HG03571 (cell line): ENCODE measurements at regions not wholly inside any gene's neighbourhood (a gene's known extent, or its start where the extent isn't known, plus 50 kb on each side); places are given as distances from the start of the nearest gene placed in this dataset.
"Not testable (repeated sequence)": the region's sequence is repeated elsewhere in the genome, so short reads cannot be mapped to it uniquely, and the experiment has no call there.

ENCODE experiments used
- ATAC-seq: cut with Tn5 transposase; IDR thresholded peaks from one replicate; pipeline ENCODE4 v1.9.1; 2021; ENCODE audit not compliant: unreplicated experiment

DNA sequence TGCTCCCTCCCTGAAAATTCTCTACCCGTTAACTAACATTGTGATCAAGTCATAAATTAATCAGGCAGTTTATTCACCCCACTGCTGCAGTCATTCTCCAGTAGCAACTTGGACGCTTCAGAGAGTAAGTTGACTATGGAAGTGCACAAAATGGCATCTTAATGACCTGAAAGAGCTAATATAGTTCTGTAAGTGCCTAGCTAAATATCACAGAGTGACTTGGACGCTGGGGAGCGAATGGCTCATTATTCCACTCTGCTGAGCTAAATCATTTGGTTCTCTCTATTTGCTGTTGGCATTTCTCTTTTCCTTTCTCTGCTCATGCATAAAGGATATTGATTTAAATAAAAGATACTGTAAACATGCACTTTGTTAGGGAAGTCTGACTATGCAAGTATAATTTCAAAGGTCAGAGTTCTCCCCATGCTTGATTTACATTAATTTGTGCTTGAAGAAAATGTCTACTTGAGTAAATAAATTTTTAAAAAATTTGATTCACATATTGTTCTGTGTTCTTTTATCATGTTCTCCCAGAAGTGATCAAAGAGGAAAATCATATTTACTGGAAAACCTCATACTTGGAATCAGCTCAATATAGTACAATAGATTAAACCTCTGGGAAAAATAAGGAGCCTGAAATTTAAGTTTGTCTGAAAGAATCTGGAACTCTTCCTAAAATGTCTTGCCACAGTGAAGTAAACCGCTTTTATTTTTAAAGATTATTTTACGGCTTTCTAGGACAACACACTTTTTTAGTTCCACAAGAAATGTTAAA lies 169.5 kb upstream of the HAPLN1 start:
- ATAC-seq: no peak

DNA sequence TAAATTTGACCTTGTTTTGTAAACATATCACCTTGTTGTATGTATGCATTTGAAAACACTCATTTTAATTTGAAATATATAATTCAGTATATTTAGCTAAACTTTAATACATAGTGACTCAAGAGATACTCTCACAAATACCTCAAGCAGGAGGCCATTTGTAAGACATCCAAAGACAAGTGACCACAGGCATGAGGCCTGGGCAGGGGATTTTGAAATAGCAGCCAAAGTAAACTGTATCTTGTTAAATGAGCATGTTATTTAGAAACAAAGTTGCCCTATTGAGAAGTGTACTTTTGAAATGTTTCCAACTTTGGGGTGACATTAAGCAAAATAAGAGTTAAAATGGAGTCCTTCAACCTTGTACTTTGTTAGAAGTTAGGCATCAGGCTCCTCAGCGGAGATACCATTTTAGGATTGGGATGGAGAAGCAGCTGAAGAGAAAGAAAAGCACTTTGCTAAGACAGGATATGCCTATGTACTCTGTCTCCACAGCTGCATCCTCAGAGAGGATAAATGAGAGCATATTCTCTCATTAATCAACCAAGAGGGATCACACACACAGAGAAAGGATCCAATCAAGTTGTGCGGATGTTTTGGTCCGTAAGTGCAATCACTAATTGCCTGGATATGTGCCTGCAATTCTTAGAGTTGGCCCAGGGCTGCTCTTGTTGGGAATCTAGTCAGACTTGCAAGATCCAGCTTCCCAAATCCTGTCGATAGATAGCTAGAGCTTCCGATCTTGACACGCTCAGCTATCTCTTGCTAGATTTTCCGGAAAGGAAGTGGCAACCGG lies 157.5 kb upstream of the HAPLN1 start:
- no peak for ATAC-seq

DNA sequence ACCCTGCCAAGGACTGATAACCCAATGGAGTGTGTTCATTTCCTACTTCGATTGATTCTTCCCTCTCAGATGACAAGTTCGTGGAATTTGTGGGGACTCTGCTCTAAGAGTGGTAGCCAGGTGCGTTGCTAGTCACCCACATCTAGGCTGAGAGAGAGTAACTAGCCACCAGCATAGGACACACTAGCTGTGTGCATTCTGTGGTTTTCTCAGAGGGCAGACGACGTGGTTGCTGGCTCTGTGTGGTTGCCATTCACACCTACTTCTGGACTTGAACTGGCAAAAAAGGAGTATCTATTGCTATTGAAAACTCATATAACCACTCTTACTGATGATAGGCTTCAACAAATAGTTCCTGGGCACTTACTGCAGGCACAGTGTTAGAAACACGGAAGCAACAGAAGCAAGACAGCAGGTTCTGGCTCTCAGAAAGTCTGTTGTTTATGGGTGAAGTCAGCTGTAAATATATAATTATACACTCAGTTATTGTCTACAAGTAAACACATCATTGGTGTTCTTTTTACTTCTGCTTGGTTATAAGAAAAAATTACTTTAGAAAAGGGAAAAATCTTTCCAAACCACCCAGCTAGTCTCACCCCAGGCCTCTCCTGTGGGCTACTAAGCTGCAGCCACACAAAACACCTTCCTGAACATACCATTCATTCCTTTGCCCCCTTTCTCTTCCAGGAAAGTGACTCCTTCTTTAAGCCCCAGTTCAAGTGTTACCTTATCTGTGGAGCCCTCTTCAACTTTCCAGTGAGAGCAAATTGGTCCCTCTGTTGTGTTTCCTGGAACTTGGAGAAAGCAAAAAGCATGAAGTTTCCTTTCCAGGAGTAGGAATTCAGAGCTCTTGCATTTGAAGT lies 151.1 kb upstream of the HAPLN1 start:
- no peak for ATAC-seq

DNA sequence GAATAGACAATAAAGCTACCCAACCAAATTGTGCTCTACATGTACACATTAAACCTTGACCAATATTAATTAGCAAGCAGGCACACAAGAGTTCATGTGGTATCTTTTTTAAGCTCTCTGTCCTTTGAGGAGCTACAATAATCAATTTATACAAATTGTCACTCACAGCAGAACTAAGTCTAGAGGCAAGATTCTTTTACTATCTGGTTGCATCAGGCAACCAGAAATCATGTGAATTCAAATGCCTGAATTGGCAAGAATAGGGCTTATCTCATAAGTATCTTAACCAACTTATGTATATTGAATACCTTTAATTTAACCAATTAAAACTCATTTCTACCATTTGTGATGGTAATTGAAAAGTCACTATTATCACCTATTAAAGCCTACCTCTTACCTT lies 145.5 kb upstream of the HAPLN1 start:
- ATAC-seq: no peak

DNA sequence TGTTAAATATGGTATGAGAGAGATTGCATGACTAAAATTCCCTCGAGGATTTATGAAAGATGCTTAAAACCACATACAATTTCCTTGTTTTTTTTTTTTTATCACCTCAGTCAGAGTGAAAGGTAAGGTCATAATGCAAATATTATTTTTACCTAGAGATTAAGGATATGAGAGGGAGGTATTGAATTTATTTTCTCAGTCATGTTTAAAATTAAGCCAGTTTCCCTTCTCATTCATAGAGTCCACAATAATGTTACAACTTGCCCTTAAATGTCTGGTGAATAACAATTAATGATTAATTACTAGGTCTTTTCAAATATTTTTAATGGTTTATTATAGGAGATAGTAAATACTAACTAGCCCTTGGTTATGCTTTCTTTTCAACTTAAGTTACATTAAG lies 144.9 kb upstream of the HAPLN1 start:
- ATAC-seq: no peak

DNA sequence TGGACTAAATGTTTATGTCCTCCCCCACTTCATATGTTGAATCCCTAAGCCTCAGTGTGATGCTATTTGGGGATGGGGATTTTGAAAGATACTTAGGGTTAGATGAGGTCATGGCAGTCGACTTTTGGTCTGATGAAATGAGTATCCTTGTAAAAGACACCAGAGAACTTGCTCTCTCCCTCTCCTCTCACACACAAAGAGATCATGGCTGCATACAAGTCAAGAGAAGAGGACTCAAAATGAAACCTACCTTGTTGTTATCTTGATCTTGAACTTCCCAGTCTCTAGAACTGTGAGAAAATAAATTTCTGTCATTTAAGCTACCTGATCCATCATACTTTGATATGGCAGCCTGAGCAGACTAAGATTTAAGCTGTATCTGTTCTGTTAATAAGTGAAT lies 144.0 kb upstream of the HAPLN1 start:
- ATAC-seq: no peak

DNA sequence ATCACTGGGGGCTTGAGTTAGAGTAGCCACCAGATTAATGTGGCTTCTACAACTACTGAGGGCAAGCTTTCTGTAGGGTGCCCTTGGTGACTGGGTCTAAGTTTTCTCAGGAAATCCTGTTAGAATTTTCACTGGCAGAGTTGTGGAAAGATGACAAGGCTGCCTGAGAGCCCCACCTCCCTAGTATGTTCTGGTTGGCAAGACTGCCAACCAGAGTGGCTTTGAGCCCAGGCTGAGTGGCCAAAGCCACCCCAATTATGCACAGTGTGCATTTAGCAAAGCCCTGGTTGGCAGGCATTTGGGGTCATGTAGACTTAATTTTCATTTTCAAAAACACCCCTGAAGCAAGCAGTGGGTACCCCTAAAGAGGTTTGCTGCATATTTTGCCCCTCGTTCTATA lies 136.7 kb upstream of the HAPLN1 start:
- ATAC-seq: no peak

DNA sequence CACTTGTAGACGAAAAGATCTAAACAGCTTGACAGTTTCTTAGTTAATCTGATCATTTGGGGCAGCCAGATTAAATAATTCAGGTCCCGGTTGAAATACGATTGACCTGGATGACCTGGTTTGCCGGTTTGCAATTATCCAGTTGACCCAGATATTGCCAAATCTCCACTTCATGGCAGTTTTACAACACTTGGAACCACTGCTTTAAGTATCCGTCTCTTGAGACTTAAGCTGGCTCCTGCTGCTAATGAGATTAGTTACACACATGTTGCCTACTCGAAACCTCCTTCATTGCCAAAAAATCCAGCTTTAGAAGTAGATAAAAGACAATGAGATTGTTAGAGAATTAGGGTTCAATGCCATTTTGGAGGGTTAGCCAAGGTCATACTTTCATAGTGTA lies 136.2 kb upstream of the HAPLN1 start:
- ATAC-seq: no peak

DNA sequence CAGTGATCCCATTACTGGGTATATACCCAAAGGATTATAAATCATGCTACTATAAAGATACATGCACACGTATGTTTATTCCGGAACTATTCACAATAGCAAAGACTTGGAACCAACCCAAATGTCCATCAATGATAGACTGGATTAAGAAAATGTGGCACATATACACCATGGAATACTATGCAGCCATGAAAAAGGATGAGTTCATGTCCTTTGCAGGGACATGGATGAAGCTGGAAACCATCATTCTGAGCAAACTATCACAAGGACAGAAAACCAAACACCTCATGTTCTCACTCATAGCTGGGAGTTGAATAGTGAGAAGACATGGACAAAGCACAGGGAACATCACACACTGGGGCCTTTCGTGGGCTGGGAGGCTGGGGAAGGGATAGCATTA lies 129.8 kb upstream of the HAPLN1 start:
- not testable (repeated sequence) for ATAC-seq

DNA sequence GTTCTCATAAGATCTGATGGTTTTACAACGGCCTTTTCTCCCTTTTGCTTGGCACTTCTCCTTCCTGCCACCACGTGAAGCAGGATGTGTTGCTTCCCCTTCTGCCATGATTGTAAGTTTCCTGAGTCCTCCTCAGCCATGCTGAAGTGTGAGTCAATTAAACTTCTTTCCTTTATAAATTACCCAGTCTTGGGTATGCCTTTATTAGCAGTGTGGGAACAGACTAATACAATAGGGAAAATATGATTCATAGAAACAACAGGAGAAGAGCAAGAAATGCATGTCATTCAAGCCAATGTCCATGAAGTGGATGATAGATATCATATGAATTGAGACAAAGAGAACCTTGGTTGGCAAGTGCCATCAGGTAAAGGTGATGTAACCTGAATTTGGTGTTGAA lies 128.3 kb upstream of the HAPLN1 start:
- ATAC-seq: no peak

DNA sequence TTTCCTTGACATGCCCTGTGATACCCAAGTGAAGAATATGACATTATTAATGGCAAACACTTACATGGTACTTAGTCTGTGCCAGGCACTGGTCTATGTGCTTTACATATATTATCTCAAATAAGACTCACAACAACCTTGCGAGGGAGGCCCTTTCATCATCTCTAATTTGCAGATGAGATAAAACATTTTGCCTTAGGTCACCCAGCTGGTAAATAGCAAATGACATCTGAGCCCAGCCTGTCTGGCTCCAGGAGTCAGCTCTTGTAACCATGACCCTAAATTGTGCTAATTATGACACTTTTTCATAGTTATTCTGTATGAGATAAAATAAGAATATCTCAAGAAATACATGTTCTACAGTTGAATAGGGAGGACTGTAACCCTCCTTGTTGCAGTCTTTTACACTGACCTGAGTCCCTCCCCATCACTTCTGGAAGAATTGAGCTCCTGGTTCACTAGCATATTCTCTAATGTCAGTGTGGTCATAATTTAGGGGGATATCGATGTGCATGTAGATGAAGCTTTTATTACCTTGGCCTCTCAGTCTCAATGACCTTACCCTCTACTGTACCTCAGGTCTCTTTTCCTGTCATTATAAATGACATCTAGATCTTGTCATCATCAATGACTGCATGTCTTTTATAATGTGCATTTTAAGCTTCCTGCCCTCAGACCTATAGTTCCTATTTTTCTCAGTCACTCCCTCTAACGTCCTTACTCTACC lies 126.1 kb upstream of the HAPLN1 start:
- ATAC-seq: no peak

DNA sequence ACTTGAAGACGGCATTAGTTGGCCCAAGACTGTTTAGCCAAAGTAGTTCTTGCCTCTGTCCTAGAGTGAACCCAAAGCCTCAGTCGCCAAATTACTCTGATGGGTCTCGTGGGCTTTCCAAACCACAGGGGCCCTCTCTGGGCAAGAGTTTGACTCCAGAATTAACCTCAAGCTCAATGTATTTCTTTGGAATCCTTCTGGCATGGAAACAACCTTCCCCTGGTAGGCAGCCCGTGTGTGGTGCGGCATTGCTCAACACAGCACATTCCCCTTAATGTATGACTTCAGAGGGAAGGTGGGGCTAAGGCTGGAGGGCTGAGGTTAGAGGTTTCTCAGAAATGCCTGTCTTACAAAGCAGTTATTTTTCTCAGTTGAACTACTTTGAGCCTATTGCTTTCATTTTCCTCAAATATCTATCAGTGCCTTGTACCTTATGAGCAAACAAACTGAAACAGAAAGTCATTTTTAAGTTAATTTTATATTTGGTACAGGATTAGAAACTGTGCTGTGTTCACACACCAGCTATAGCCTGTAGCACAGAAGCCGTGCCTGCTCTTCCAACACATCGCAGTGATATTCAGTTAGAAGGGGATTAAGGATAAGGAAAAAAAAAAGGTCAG lies 123.9 kb upstream of the HAPLN1 start:
- ATAC-seq: peak; percentile 98

DNA sequence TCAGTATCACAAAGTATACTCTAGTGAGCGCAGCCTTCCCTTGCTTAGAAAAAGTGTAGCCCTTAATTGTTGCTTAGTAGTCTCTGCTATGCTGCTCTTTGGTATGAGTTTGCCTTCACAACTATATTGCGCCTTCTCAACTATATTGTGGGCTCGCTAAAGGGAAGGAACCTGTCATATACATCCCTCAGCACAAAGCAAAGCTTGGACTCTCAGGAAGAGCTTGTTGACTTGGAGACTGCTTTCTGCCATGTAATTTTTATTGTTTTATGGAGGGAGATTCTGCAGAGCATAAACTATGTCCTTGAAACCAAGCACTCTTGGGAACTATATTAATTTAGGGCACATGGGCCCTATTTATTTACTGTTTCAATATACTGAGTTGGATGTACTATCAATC lies 119.1 kb upstream of the HAPLN1 start:
- no peak for ATAC-seq

DNA sequence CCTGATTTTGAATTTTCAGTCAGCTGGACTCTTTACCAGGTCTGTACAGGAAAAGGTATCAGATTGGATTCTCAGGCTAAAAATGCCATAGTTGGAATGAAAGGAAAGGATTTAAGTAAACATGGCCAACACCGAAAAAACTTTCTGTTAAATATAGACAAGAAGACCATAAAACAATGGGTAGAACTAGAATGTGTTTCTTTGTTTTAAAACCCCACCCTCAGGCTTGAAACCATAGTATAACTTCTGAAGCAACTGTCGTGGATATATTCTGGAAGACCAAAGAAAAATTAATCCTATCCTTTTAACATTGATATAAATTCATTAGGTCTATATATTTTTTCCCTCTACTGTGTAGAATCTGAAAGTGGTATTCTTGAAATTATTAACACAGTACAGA lies 118.6 kb upstream of the HAPLN1 start:
- no peak for ATAC-seq

DNA sequence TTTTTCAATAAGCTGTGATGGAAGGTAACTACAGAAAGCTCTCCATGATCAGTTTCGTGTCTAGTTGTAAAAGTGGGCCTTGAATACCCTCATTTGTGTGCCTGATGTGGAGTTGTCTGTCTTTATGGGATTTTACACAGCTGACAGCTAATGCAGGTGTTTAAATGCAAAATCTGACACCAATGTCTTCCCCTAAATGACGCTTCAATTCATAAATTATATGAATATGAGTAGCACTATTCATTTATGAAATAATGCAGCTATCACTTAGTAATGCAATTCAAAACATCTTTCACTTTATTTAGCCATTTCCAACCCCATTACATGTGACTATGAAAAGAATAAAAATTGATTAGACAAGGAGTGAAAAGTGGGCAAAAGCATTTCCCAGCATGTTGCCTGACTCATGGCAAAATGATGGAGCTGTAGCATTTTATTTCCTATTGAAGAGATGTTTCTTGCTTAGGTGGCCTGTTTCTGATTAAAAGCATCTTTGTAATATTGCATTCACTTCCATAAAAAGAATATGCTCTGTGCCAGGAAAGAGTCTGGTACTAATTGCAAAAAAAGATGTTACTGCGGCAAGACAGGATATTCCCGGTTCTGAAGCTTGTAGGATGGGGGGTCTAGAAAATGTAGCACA lies 116.7 kb upstream of the HAPLN1 start:
- ATAC-seq: no peak

DNA sequence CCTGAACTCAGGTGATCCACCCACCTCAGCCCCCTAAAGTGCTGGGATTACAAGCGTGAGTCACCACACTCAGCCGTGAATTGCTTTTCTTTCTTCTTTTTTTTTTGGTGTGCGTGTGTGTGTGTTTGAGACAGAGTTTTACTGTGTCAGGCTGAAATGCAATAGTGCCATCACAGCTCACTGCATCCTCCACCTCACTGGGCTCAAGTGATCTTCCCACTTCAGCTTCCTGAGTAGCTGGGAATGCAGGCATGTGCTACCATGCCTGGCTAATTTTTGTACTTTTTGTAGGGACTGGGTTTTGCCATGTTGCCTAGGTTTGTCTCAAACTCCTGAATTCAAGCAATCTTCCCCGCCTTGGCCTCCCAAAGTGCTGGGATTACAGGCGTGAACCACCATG lies 113.7 kb upstream of the HAPLN1 start:
- no peak for ATAC-seq

DNA sequence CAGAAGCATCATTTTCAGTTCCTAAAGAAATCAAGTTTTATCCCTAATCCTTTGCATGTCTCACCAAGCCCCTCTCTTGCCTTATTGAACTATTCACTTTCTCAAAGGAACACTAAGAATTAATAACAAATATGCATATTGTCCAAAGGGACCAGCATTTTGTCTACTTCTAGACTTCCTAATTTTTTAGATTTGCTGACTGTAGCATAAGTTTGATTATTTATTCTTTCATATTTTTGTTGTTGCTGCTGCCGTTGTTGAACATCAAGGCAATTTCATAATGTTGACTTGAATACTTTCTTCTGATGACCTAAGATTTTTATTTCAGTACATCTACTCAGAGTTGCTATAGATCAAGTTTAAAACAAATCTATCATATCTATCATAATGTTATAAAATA lies 111.2 kb upstream of the HAPLN1 start:
- no peak for ATAC-seq

DNA sequence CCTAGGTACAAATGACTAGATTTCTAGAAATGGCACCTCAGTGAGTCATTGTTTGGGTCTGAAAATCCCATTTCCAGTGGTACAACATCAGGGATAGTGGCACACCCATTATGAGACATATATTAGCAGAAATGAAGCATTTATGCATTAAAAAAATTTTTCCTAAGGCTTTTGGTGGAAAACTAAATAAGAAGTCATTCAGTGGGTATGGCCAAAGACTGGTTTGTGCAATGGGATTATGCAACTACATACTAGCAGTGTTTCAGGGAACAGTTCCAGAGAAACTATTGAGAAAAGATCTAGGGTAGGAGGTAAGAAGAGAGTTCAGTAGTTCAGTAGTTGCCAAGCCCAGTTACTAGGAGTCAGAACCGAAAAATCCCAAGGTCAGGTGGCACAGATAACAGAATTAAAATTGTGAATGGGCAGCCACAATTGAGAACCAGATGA lies 106.5 kb upstream of the HAPLN1 start:
- no peak for ATAC-seq

DNA sequence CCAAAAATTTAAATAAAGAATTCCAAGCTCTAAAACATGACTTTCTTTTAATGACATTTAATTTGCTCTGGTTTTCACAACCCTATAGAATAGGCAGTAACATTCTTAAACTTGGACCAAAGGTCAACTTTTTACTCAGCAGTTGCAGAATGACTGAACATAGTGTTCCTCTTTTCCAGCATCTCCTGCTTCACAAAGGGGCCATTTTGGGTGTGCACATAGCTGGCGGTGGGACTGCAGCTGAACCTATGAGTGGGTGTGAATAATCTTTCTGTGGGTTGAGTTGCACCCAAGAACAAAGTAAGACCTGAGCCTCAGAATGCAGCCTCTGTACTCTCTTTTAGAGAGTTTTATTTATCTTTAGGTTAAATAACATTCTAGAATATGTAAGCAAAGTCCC lies 96.9 kb upstream of the HAPLN1 start:
- ATAC-seq: no peak

DNA sequence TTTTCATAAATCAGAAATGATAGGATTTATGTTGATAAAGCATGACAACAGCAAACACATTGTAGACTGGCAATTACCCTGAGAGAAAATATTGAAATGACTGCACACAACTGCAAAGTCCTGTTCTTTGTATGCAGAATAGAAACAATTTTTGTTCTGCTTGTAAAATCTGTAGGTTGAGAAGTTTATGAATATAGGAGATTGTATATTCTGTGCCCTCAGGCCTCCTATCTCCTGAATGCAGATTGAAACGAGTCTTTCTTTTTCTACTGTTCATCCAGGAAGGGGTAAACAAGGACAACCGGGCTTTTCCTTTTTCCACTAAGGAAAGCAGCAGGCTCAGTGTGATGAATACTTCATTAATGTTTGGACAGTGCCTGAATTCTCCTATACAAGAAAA lies 95.0 kb upstream of the HAPLN1 start:
- no peak for ATAC-seq
